H1 (cell line): ENCODE measurements at regions not wholly inside any gene's neighbourhood (a gene's known extent, or its start where the extent isn't known, plus 50 kb on each side); places are given as distances from the start of the nearest gene placed in this dataset.

Experiments used
- KDM1A ChIP-seq: fragments of 200-600, 300-600 bp; sonication (generic); IDR thresholded peaks from 2 replicates; pipeline ENCODE4 v1.7.1; 2016; ENCODE audit warnings: mild to moderate bottlenecking, low read length, borderline replicate concordance
- TF ChIP-seq, protein P1 (sequence below): fragments of 300-600 bp; sonication (generic); IDR thresholded peaks from 2 replicates; pipeline ENCODE4 v1.7.1; 2012; ENCODE audit warnings: low read length, moderate library complexity, mild to moderate bottlenecking, inconsistent platforms; ENCODE audit not compliant: insufficient replicate concordance

DNA sequence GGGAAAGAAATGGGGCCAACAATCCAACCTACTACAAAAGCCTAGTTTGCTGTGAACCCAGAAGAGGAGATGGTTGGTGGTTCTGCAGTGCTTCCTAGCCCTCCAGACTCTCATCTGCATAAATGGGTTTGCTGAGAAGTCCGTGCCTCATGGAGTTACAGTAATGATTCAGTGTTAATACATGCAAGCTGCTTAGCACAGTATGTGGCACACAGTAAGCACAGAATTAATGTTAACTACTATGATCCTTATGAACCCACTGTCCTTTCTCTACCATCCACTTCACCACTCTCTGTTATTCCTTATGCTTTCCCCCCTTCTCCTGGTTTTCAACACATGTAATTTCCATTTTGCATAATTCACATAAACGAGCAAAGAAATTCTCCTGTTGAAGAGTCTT, 100.0 kb downstream of the ACTBL2 start (continued):
- TF ChIP-seq, protein P1, sequence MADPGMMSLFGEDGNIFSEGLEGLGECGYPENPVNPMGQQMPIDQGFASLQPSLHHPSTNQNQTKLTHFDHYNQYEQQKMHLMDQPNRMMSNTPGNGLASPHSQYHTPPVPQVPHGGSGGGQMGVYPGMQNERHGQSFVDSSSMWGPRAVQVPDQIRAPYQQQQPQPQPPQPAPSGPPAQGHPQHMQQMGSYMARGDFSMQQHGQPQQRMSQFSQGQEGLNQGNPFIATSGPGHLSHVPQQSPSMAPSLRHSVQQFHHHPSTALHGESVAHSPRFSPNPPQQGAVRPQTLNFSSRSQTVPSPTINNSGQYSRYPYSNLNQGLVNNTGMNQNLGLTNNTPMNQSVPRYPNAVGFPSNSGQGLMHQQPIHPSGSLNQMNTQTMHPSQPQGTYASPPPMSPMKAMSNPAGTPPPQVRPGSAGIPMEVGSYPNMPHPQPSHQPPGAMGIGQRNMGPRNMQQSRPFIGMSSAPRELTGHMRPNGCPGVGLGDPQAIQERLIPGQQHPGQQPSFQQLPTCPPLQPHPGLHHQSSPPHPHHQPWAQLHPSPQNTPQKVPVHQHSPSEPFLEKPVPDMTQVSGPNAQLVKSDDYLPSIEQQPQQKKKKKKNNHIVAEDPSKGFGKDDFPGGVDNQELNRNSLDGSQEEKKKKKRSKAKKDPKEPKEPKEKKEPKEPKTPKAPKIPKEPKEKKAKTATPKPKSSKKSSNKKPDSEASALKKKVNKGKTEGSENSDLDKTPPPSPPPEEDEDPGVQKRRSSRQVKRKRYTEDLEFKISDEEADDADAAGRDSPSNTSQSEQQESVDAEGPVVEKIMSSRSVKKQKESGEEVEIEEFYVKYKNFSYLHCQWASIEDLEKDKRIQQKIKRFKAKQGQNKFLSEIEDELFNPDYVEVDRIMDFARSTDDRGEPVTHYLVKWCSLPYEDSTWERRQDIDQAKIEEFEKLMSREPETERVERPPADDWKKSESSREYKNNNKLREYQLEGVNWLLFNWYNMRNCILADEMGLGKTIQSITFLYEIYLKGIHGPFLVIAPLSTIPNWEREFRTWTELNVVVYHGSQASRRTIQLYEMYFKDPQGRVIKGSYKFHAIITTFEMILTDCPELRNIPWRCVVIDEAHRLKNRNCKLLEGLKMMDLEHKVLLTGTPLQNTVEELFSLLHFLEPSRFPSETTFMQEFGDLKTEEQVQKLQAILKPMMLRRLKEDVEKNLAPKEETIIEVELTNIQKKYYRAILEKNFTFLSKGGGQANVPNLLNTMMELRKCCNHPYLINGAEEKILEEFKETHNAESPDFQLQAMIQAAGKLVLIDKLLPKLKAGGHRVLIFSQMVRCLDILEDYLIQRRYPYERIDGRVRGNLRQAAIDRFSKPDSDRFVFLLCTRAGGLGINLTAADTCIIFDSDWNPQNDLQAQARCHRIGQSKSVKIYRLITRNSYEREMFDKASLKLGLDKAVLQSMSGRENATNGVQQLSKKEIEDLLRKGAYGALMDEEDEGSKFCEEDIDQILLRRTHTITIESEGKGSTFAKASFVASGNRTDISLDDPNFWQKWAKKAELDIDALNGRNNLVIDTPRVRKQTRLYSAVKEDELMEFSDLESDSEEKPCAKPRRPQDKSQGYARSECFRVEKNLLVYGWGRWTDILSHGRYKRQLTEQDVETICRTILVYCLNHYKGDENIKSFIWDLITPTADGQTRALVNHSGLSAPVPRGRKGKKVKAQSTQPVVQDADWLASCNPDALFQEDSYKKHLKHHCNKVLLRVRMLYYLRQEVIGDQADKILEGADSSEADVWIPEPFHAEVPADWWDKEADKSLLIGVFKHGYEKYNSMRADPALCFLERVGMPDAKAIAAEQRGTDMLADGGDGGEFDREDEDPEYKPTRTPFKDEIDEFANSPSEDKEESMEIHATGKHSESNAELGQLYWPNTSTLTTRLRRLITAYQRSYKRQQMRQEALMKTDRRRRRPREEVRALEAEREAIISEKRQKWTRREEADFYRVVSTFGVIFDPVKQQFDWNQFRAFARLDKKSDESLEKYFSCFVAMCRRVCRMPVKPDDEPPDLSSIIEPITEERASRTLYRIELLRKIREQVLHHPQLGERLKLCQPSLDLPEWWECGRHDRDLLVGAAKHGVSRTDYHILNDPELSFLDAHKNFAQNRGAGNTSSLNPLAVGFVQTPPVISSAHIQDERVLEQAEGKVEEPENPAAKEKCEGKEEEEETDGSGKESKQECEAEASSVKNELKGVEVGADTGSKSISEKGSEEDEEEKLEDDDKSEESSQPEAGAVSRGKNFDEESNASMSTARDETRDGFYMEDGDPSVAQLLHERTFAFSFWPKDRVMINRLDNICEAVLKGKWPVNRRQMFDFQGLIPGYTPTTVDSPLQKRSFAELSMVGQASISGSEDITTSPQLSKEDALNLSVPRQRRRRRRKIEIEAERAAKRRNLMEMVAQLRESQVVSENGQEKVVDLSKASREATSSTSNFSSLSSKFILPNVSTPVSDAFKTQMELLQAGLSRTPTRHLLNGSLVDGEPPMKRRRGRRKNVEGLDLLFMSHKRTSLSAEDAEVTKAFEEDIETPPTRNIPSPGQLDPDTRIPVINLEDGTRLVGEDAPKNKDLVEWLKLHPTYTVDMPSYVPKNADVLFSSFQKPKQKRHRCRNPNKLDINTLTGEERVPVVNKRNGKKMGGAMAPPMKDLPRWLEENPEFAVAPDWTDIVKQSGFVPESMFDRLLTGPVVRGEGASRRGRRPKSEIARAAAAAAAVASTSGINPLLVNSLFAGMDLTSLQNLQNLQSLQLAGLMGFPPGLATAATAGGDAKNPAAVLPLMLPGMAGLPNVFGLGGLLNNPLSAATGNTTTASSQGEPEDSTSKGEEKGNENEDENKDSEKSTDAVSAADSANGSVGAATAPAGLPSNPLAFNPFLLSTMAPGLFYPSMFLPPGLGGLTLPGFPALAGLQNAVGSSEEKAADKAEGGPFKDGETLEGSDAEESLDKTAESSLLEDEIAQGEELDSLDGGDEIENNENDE: no peak
- TF ChIP-seq KDM1A: no peak
